ENCODE measurements at regions not wholly inside any gene's neighbourhood (a gene's known extent, or its start where the extent isn't known, plus 50 kb on each side); places are given as distances from the start of the nearest gene placed in this dataset.
A peak's percentile ranks its signal among the peaks of the same experiment; 100 is the strongest.

- DNase-seq (no peak), ATAC-seq (ENCODE audit: low read depth in 2 of 2) (no peak)
- Mint-ChIP-seq H3K9me3 (peaks cover 0 to 2% (median 0%) of the 10 kb centered on the region in 7 donors), H3K27ac (peak overlapping the region in 1 of 6 donors; percentile 70), H3K36me3 (no peaks in the 10 kb centered on the region), H3K4me1 (no peaks in the 10 kb centered on the region), H3K4me3 (no peak overlapping the region), H3K27me3 (peaks cover 9 to 45% (median 37%) of the 10 kb centered on the region in 3 donors)
Observed at GRCh38 chr11:19294444-19294843, 53.7 kb upstream of the E2F8 start.

- H3K36me3 Mint-ChIP-seq = no peaks in the 10 kb centered on the region
- no peaks in the 10 kb centered on the region for H3K9me3 Mint-ChIP-seq
- no peak overlapping the region for H3K27ac Mint-ChIP-seq
- H3K4me3 Mint-ChIP-seq = no peak overlapping the region
- H3K27me3 Mint-ChIP-seq = peaks cover 3 to 12% (median 8%) of the 10 kb centered on the region in 3 donors
- DNase-seq = no peak
- no peak for ATAC-seq (ENCODE audit: low read depth in 2 of 2)
- no peaks in the 10 kb centered on the region for H3K4me1 Mint-ChIP-seq
Observed at GRCh38 chr11:19291064-19291463, 50.3 kb upstream of the E2F8 start.

All from naive B cell (primary cell).